Loucy (cell line): ENCODE measurements at regions not wholly inside any gene's neighbourhood (a gene's known extent, or its start where the extent isn't known, plus 50 kb on each side); places are given as distances from the start of the nearest gene placed in this dataset.

ENCODE experiments used
- H2AFZ ChIP-seq: fragments of 200-600 bp; sonication (generic); 2 replicates; pipeline ENCODE4 v1.6.0; 2016; ENCODE audit warnings: antibody characterized with exemption, mild to moderate bottlenecking, low read length, moderate library complexity
- H3F3A ChIP-seq: fragments of 200-600 bp; 2 replicates; pipeline ENCODE4 v1.6.0; 2016; ENCODE audit warnings: antibody characterized with exemption, low read depth, mild to moderate bottlenecking
- H3K27me3 ChIP-seq: fragments of 200-600 bp; sonication (generic); 2 replicates; pipeline ENCODE4 v1.6.1; 2014; ENCODE audit warnings: low read length, mild to moderate bottlenecking; ENCODE audit not compliant: insufficient read depth, poor library complexity, severe bottlenecking
- H3K36me3 ChIP-seq: fragments of 200-600 bp; sonication (generic); 2 replicates; pipeline ENCODE4 v1.6.1; 2016; ENCODE audit warnings: low read length; ENCODE audit not compliant: insufficient read depth
- H3K4me1 ChIP-seq: fragments of 200-600 bp; sonication (generic); 2 replicates; pipeline ENCODE4 v1.5.1; 2014; ENCODE audit warnings: low read length, mild to moderate bottlenecking; ENCODE audit not compliant: insufficient read depth, poor library complexity, severe bottlenecking
- H3K4me2 ChIP-seq: fragments of 200-600 bp; sonication (generic); 2 replicates; pipeline ENCODE4 v1.6.0; 2014; ENCODE audit warnings: antibody characterized with exemption, low read length, low read depth, mild to moderate bottlenecking; ENCODE audit not compliant: poor library complexity, severe bottlenecking
- H3K4me3 ChIP-seq: fragments of 200-600 bp; sonication (generic); 2 replicates; pipeline ENCODE4 v1.5.1; 2014; ENCODE audit warnings: low read length, mild to moderate bottlenecking, mixed read lengths; ENCODE audit not compliant: poor library complexity, severe bottlenecking
- H3K79me2 ChIP-seq: fragments of 200-600 bp; sonication (generic); 2 replicates; pipeline ENCODE4 v1.6.1; 2014; ENCODE audit warnings: low read length; ENCODE audit not compliant: insufficient read depth
- H3K9ac ChIP-seq: fragments of 200-600 bp; sonication (generic); 2 replicates; pipeline ENCODE4 v1.6.0; 2014; ENCODE audit warnings: mild to moderate bottlenecking, low read depth, low read length, moderate library complexity; ENCODE audit not compliant: poor library complexity, severe bottlenecking
- H3K9me2 ChIP-seq: fragments of 200-600 bp; sonication (generic); replicated peaks from 2 replicates; pipeline ENCODE4 v1.6.1; 2016; ENCODE audit warnings: low read depth, low read length, mixed read lengths
- H3K9me3 ChIP-seq: fragments of 200-600 bp; sonication (generic); 2 replicates; pipeline ENCODE4 v1.6.1; 2014; ENCODE audit warnings: mild to moderate bottlenecking, antibody characterized with exemption, low read length, low read depth; ENCODE audit not compliant: insufficient read depth
- H4K20me1 ChIP-seq: fragments of 200-600 bp; sonication (generic); 2 replicates; pipeline ENCODE4 v1.6.0; 2014; ENCODE audit warnings: antibody characterized with exemption, low read length, mild to moderate bottlenecking; ENCODE audit not compliant: insufficient read depth, poor library complexity, severe bottlenecking
- EZH2phosphoT487 ChIP-seq: fragments of 200-600 bp; IDR thresholded peaks from 2 replicates; pipeline ENCODE4 v1.6.1; 2018; ENCODE audit warnings: antibody characterized with exemption, mild to moderate bottlenecking, moderate library complexity, borderline replicate concordance
- TF ChIP-seq, protein P1 (sequence below): fragments of 200-600 bp; sonication (generic); conservative IDR thresholded peaks from 2 replicates; pipeline ENCODE4 v1.5.1; 2014; ENCODE audit warnings: mild to moderate bottlenecking, antibody characterized with exemption, low read length

DNA sequence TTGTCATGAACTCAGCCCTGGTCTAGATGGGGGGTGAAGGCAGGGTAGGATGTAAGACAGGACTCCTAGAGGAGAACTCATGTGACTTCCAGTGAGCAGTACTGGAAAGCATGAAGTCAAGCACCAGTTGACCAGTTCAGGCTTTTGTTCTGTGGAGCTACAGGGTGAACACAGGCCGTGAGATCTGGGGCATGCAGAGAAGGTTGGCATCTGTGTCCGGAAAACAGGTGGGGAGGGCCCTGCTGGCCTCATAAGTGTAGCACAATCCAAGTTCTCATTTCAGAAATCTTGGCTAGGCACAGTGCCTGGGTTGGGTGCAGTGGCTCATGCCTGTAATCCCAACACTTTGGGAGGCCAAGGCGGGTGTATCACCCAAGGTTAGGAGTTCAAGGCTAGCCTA lies 50.9 kb upstream of the SPATS2L start:
- no peaks in the 10 kb centered on the region for H3K9me3 ChIP-seq
- TF ChIP-seq EZH2phosphoT487: no peak
- TF ChIP-seq, protein P1, sequence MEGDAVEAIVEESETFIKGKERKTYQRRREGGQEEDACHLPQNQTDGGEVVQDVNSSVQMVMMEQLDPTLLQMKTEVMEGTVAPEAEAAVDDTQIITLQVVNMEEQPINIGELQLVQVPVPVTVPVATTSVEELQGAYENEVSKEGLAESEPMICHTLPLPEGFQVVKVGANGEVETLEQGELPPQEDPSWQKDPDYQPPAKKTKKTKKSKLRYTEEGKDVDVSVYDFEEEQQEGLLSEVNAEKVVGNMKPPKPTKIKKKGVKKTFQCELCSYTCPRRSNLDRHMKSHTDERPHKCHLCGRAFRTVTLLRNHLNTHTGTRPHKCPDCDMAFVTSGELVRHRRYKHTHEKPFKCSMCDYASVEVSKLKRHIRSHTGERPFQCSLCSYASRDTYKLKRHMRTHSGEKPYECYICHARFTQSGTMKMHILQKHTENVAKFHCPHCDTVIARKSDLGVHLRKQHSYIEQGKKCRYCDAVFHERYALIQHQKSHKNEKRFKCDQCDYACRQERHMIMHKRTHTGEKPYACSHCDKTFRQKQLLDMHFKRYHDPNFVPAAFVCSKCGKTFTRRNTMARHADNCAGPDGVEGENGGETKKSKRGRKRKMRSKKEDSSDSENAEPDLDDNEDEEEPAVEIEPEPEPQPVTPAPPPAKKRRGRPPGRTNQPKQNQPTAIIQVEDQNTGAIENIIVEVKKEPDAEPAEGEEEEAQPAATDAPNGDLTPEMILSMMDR: no peak

More for the DNA sequence above, 50.9 kb upstream of the SPATS2L start:
- Histone ChIP-seq H3K79me2 (no peaks in the 10 kb centered on the region), H3K27me3 (no peaks in the 10 kb centered on the region), H3K4me2 (no peak overlapping the region), H3K9me2 (no peaks in the 10 kb centered on the region), H3K4me3 (no peak overlapping the region), H2AFZ (no peak overlapping the region), H3F3A (no peaks in the 10 kb centered on the region), H3K36me3 (no peaks in the 10 kb centered on the region), H3K4me1 (no peaks in the 10 kb centered on the region), H4K20me1 (no peaks in the 10 kb centered on the region), H3K9ac (no peak overlapping the region)
